ENCODE measurements at regions not wholly inside any gene's neighbourhood (a gene's known extent, or its start where the extent isn't known, plus 50 kb on each side); places are given as distances from the start of the nearest gene placed in this dataset.
"Not testable (repeated sequence)": the region's sequence is repeated elsewhere in the genome, so short reads cannot be mapped to it uniquely, and the experiment has no call there.

GRCh38 chr4:187070740-187071139 is 347.1 kb upstream of the FAT1 start:
- no peak for ATAC-seq

GRCh38 chr4:187071946-187072600 is 348.4 kb upstream of the FAT1 start:
- no peak for ATAC-seq

- ATAC-seq: no peak
Measured at GRCh38 chr4:187073820-187074219, 350.2 kb upstream of the FAT1 start.

GRCh38 chr4:187075514-187075913 is 351.9 kb upstream of the FAT1 start:
- no peak for ATAC-seq

- no peak for ATAC-seq
Measured at GRCh38 chr4:187077744-187078401, 354.2 kb upstream of the FAT1 start.

GRCh38 chr4:187084701-187085100 is 361.0 kb upstream of the FAT1 start:
- ATAC-seq: no peak

GRCh38 chr4:187085339-187085738 is 361.7 kb upstream of the FAT1 start:
- no peak for ATAC-seq

GRCh38 chr4:187086151-187086550 is 362.5 kb upstream of the FAT1 start:
- ATAC-seq: no peak

- ATAC-seq: no peak
Measured at GRCh38 chr4:187088070-187088799, 364.6 kb upstream of the FAT1 start.

- no peak for ATAC-seq
Measured at GRCh38 chr4:187090401-187090800, 366.7 kb upstream of the FAT1 start.

GRCh38 chr4:187090832-187091231 is 367.2 kb upstream of the FAT1 start:
- ATAC-seq: not testable (repeated sequence)

GRCh38 chr4:187094144-187094543 is 370.5 kb upstream of the FAT1 start:
- ATAC-seq: no peak

- ATAC-seq: no peak
Measured at GRCh38 chr4:187098429-187098828, 374.8 kb upstream of the FAT1 start.

GRCh38 chr4:187103351-187103750 is 379.7 kb upstream of the FAT1 start:
- no peak for ATAC-seq

- no peak for ATAC-seq
Measured at GRCh38 chr4:187108845-187109244, 385.2 kb upstream of the FAT1 start.

GRCh38 chr4:187109636-187110035 is 386.0 kb upstream of the FAT1 start:
- no peak for ATAC-seq

- no peak for ATAC-seq
Measured at GRCh38 chr4:187118166-187118565, 394.5 kb upstream of the FAT1 start.

- ATAC-seq: no peak
Measured at GRCh38 chr4:187118602-187119120, 395.0 kb upstream of the FAT1 start.

- ATAC-seq: no peak
Measured at GRCh38 chr4:187124331-187124730, 400.7 kb upstream of the FAT1 start.

- ATAC-seq: no peak
Measured at GRCh38 chr4:187125062-187125461, 401.4 kb upstream of the FAT1 start.

GRCh38 chr4:187127456-187127855 is 403.8 kb upstream of the FAT1 start:
- ATAC-seq: no peak

- ATAC-seq: peak; percentile 87
Measured at GRCh38 chr4:187128222-187128621, 404.6 kb upstream of the FAT1 start.

- peak; percentile 74 for ATAC-seq
Measured at GRCh38 chr4:187128976-187129375, 405.3 kb upstream of the FAT1 start.

- not testable (repeated sequence) for ATAC-seq
Measured at GRCh38 chr4:187131826-187132225, 408.2 kb upstream of the FAT1 start.
